BE2C (cell line): ENCODE measurements at regions not wholly inside any gene's neighbourhood (a gene's known extent, or its start where the extent isn't known, plus 50 kb on each side); places are given as distances from the start of the nearest gene placed in this dataset.
A peak's percentile ranks its signal among the peaks of the same experiment; 100 is the strongest.

Experiments
- DNase-seq: peaks from one replicate; pipeline ENCODE4 v3.0.0-alpha.2; 2020
- H3K27me3 ChIP-seq: fragments of 250-450 bp; sonication (Bioruptor Pico); 2 replicates; pipeline ENCODE4 v1.5.1; 2020; ENCODE audit warnings: mild to moderate bottlenecking
- H3K36me3 ChIP-seq: fragments of 250-450 bp; sonication (Bioruptor Pico); 2 replicates; pipeline ENCODE4 v1.5.1; 2020; ENCODE audit warnings: mild to moderate bottlenecking
- H3K4me1 ChIP-seq: fragments of 250-450 bp; sonication (Bioruptor Pico); 2 replicates; pipeline ENCODE4 v1.5.1; 2020
- H3K4me3 ChIP-seq: 2 replicates; pipeline ENCODE4 v1.5.1; 2011; ENCODE audit warnings: low read depth, low read length
- H3K9me3 ChIP-seq: fragments of 250-450 bp; sonication (Bioruptor Pico); 2 replicates; pipeline ENCODE4 v1.5.1; 2020
- CTCF ChIP-seq: IDR thresholded peaks from 2 replicates; pipeline ENCODE4 v1.5.1; 2012; ENCODE audit warnings: mild to moderate bottlenecking, low read depth, low read length

- H3K9me3 ChIP-seq: no peaks in the 10 kb centered on the region; the same call in 1 of the 2 replicates
- H3K4me1 ChIP-seq: 0 out of 2 replicates have a peak, but pooled peaks cover 6% of the 10 kb centered on the region
- H3K36me3 ChIP-seq: no peaks in the 10 kb centered on the region
- TF ChIP-seq CTCF: no peak
- no peak overlapping the region for H3K4me3 ChIP-seq
- no peaks in the 10 kb centered on the region for H3K27me3 ChIP-seq
- DNase-seq: no peak
These were observed 54.8 kb upstream of the TCF7L2 start for GRCh38 chr10:112895292-112895691.

- TF ChIP-seq CTCF: no peak
- DNase-seq: no peak
- H3K27me3 ChIP-seq: no peaks in the 10 kb centered on the region
- no peaks in the 10 kb centered on the region for H3K36me3 ChIP-seq
- H3K4me1 ChIP-seq: 0 out of 2 replicates have a peak, but pooled peaks cover 6% of the 10 kb centered on the region
- H3K9me3 ChIP-seq: no peaks in the 10 kb centered on the region; the same call in 1 of the 2 replicates
- no peak overlapping the region for H3K4me3 ChIP-seq
These were observed 53.8 kb upstream of the TCF7L2 start for GRCh38 chr10:112896273-112896672.

- 0 out of 2 replicates have a peak, but pooled peaks cover 6% of the 10 kb centered on the region for H3K4me1 ChIP-seq
- no peaks in the 10 kb centered on the region for H3K27me3 ChIP-seq
- H3K36me3 ChIP-seq: no peaks in the 10 kb centered on the region
- no peaks in the 10 kb centered on the region; the same call in 1 of the 2 replicates for H3K9me3 ChIP-seq
- DNase-seq: no peak
- H3K4me3 ChIP-seq: no peak overlapping the region
- no peak for TF ChIP-seq CTCF
These were observed 53.3 kb upstream of the TCF7L2 start for GRCh38 chr10:112896722-112897121.

DNA sequence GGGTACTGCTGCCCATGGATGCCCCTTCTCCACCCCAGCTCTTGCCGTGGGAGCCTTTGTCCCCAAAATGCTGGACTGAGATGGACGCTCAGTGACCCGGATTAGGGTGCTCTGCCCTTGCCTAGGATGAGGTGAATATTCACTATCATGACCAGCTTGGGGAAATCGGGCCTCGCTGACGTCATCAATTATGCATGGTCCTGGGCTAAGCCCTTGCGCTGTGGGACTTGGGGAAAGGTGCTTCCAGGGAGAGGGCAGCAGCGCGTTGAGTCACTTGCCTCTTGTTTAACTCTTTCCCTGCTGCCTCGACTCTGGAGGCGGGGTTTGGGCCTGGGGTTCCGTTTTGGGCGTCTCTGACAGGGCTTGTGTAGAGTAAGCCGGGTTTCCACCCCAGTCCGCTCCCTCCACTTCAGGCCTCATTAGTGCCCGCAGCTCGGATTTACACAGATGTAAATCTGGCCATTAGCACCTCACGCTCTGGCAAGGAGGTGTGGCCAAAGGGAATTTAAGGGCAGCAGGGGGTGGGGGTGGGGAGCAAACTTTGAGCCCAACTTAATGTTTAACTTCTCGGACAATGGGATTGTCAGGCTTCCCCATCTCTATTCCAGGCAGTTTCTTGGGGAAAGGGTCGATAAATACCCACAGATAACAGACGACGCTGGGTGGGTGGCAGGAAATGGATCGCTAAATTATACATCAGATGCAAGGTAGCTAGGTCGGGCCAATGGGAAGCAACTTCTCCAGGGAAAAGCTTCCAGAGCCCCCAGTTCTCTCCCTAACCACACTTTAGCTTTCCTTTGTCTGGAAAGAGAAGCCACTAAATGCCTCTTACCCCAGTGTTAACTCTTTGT is 51.3 kb upstream of the TCF7L2 start:
- Histone ChIP-seq H3K4me3 (peak overlapping the region; percentile 61), H3K4me1 (0 out of 2 replicates have a peak, but pooled peaks cover 6% of the 10 kb centered on the region), H3K27me3 (no peaks in the 10 kb centered on the region), H3K9me3 (no peaks in the 10 kb centered on the region; the same call in 1 of the 2 replicates), H3K36me3 (no peaks in the 10 kb centered on the region)
- peak; percentile 41 for DNase-seq
- TF ChIP-seq CTCF: no peak

DNA sequence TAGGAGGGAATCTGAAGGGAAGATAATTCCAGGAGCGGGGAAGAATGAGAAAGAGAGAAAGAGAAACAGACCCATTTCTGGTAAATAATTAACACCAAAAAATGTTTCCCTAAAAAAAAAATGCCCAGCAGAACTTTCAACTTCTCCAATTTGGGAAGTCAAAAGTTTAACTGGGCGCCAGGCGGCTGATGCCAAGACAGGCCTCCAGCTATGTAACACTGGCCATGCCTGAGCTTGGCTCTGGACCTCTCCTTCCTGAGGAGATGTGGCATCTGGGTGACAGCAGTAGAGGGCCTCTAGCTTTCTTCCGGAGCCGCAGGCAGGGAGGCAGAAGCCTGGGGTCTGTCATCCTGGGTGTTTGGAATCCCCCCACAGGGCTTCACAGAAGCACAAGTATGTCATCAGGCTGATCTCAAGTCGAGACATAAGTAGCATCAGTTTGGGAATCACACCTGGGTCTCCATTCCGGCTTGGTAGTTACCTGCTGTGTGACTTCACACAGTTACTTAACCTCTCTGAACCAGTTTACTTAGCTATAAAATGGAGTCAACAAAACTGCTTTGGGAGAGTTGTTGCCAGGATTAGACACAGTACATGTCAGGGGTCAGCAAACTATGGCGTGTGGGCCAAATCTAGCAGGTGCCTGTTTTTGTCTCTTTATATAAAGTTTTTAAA is 50.5 kb upstream of the TCF7L2 start:
- no peaks in the 10 kb centered on the region; the same call in 1 of the 2 replicates for H3K9me3 ChIP-seq
- H3K27me3 ChIP-seq: no peaks in the 10 kb centered on the region
- peak overlapping the region; percentile 61 for H3K4me3 ChIP-seq
- no peak for TF ChIP-seq CTCF
- H3K4me1 ChIP-seq: 0 out of 2 replicates have a peak, but pooled peaks cover 6% of the 10 kb centered on the region
- no peak for DNase-seq
- no peaks in the 10 kb centered on the region for H3K36me3 ChIP-seq
